Colonic mucosa (tissue), 4 donors: ENCODE measurements at regions not wholly inside any gene's neighbourhood (a gene's known extent, or its start where the extent isn't known, plus 50 kb on each side); places are given as distances from the start of the nearest gene placed in this dataset.

ENCODE experiments used
- DNase-seq: peaks from one replicate; pipeline ENCODE4 v3.0.0-alpha.2; 2020
- H3K27ac ChIP-seq: fragments of 200-600 bp; one replicate; pipeline ENCODE4 v1.8.0; 2021
- H3K27me3 ChIP-seq: fragments of 200-600 bp; one replicate; pipeline ENCODE4 v1.8.0; 2021
- H3K36me3 ChIP-seq: fragments of 200-600 bp; one replicate; pipeline ENCODE4 v1.8.0; 2021
- H3K4me1 ChIP-seq: fragments of 200-600 bp; one replicate; pipeline ENCODE4 v1.8.0; 2021; ENCODE audit warnings: mild to moderate bottlenecking
- H3K4me3 ChIP-seq: fragments of 200-600 bp; one replicate; pipeline ENCODE4 v1.8.0; 2021
- H3K9ac ChIP-seq, 2 donors: one replicate each; pipeline ENCODE4 v1.7.0; 2013; ENCODE audit warnings: control low read depth in 2 of 2, low read depth in 2 of 2, low read length in 2 of 2
- H3K9me3 ChIP-seq: fragments of 200-600 bp; one replicate; pipeline ENCODE4 v1.8.0; 2021
- intact Hi-C: fragments of 100-400 bp; cut with DNase I; formaldehyde crosslinking; loops from one replicate; pipeline ENCODE4 v1.14.1; 2022
- TF ChIP-seq, protein P1 (sequence below): fragments of 200-600 bp; IDR thresholded peaks from one replicate; pipeline ENCODE4 v1.8.0; 2022; ENCODE audit warnings: antibody characterized with exemption, mild to moderate bottlenecking
- donor health status: healthy.
- donor health status: DM: no; HTN: no; CAD: no.
- donor health status: DM: no; HTN: no; CAD: no.

DNA sequence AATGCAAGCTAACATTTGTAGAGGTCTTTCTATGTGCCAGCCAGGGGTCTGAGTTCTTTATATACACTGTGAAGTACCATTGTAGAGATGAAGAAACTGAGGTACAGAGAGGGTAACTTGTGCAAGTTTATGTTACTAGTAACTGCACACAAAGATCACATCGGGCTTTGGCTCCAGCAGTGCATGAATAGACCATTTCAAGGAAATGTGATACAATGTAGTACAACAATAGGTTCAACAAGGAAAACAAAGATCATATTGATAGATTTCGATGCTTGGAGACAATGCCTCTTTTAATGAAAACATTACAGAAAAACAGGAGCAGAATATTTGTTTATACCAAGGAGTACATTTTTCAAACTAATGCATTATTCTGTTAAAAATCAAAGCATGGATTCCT is 115.3 kb downstream of the POLR2M start:
- no peaks in the 10 kb centered on the region for H3K36me3 ChIP-seq
- TF ChIP-seq, protein P1, sequence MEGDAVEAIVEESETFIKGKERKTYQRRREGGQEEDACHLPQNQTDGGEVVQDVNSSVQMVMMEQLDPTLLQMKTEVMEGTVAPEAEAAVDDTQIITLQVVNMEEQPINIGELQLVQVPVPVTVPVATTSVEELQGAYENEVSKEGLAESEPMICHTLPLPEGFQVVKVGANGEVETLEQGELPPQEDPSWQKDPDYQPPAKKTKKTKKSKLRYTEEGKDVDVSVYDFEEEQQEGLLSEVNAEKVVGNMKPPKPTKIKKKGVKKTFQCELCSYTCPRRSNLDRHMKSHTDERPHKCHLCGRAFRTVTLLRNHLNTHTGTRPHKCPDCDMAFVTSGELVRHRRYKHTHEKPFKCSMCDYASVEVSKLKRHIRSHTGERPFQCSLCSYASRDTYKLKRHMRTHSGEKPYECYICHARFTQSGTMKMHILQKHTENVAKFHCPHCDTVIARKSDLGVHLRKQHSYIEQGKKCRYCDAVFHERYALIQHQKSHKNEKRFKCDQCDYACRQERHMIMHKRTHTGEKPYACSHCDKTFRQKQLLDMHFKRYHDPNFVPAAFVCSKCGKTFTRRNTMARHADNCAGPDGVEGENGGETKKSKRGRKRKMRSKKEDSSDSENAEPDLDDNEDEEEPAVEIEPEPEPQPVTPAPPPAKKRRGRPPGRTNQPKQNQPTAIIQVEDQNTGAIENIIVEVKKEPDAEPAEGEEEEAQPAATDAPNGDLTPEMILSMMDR: no peak
- no peak overlapping the region for H3K4me3 ChIP-seq
- H3K27me3 ChIP-seq: no peaks in the 10 kb centered on the region
- no peak for DNase-seq
- intact Hi-C loops: no loop called here
- no peaks in the 10 kb centered on the region for H3K4me1 ChIP-seq
- H3K27ac ChIP-seq: no peak overlapping the region
- H3K9ac ChIP-seq: no peak overlapping the region
- H3K9me3 ChIP-seq: no peaks in the 10 kb centered on the region

DNA sequence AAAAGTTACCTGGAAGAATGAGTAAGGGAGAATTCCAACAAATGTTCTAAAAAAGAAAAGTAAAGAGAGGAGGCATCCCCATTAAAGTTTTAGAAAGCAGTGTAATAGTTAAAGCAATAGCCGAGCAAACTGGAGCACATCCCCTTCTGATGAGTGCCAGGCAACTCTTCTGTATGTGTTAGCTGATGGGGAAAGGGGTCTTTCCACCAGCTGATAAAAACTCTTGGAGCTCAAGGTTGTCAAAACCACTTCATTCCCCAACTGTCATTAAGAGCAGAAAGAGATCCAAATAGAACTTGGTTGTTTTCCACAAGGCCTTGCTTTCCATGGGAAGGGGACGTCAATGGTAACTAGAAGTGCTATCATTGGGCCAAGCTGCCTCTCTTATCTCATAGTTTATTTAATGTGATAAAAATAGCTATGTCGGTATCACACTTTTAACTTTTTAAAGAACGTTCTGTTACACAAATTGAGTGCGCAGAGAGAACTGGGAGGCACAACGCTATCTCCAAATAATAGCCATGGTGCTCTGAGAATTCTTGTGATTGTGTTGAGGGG is 116.9 kb downstream of the POLR2M start:
- Histone ChIP-seq H3K9me3 (no peaks in the 10 kb centered on the region), H3K36me3 (no peaks in the 10 kb centered on the region), H3K4me3 (no peak overlapping the region), H3K9ac (no peak overlapping the region), H3K27ac (no peak overlapping the region), H3K4me1 (no peaks in the 10 kb centered on the region), H3K27me3 (no peaks in the 10 kb centered on the region)
- TF ChIP-seq, protein P1: no peak
- intact Hi-C loops: no loop called here
- no peak for DNase-seq

DNA sequence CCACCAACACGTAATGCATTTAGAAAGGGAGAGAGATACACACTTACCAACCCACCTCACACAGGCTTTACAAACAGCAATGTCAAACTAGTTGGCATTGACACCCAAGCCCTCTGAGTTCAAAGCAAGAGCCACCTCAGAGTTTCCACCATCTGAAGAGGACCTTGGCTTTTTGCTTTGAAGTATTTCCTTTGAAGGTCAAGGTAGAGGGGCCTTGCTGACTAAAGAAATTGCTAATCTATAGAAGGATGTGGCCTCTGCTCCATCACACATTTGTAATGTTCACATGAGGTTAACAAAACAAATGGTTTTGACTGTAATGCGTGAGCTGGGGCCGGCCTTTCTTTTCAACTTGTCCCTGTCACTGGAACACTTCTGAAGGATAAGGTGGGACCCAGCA is 117.7 kb downstream of the POLR2M start:
- TF ChIP-seq, protein P1: no peak
- intact Hi-C loops: no loop called here
- Histone ChIP-seq H3K4me3 (no peak overlapping the region), H3K9ac (no peak overlapping the region), H3K27ac (no peak overlapping the region), H3K27me3 (no peaks in the 10 kb centered on the region), H3K4me1 (no peaks in the 10 kb centered on the region), H3K36me3 (no peaks in the 10 kb centered on the region), H3K9me3 (no peaks in the 10 kb centered on the region)
- no peak for DNase-seq

DNA sequence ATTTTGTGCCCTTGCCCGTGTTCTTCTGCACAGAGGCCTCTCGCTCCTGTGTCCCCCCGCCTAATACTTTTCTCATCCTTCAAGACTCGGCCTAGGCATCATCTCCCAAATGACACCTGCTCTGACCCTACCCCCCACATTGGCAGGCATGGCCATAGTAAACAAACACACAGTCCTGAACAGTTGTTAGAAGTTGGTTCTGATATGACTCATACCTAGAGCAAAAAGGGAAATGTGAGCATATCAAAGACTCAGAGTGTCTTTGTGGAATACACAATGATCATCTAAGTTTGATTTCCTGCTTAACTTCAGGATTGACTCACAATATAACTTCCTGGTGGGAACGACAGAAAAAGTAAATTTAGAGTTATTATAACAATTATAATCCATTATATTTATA is 120.5 kb downstream of the POLR2M start:
- Histone ChIP-seq H3K4me1 (no peaks in the 10 kb centered on the region), H3K9ac (no peak overlapping the region), H3K27me3 (no peaks in the 10 kb centered on the region), H3K36me3 (no peaks in the 10 kb centered on the region), H3K27ac (no peak overlapping the region), H3K9me3 (no peaks in the 10 kb centered on the region), H3K4me3 (no peak overlapping the region)
- TF ChIP-seq, protein P1: no peak
- no peak for DNase-seq
- intact Hi-C loops: no loop called here

DNA sequence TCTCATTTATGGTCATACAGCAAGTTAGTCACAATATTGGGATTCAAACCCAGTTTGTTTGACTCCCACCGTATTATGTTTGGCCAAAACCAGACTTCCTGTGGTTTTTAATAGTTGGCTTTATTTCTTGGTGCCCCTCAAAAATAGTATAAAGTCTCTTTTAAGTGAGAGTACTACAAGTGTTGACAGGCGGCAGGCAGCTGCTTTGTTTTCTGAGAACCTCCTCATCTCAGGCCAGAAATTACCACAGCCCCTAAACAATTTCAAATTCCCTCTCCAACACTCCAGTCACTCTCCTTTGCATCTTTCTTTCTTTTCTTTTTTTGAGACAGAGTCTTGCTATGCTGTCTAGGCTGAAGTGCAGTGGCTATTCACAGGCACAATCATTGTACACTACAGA is 121.5 kb downstream of the POLR2M start:
- TF ChIP-seq, protein P1: no peak
- H3K9me3 ChIP-seq: no peaks in the 10 kb centered on the region
- no peaks in the 10 kb centered on the region for H3K27me3 ChIP-seq
- H3K4me3 ChIP-seq: no peak overlapping the region
- DNase-seq: no peak
- no peak overlapping the region for H3K27ac ChIP-seq
- no peaks in the 10 kb centered on the region for H3K36me3 ChIP-seq
- no peak overlapping the region for H3K9ac ChIP-seq
- no peaks in the 10 kb centered on the region for H3K4me1 ChIP-seq
- intact Hi-C loops: no loop called here

DNA sequence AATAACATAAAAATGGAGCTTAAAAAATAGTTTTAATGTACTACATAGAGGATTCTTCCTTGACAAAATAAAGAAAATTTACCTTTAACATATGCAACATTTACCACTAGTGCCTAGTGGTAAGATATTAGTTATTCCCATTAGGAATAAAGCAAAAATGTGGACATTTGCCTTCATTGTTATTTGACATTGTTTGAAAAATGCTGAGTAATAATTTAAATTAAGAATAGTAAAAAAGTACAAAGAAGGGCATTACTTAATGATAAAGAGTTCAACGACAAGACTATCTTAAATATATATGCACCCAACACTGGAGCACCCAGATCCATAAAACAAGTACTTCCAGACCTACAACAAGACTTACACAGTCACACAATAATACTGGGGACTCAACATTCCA is 125.7 kb downstream of the POLR2M start:
- H3K9me3 ChIP-seq: no peaks in the 10 kb centered on the region
- DNase-seq: no peak
- intact Hi-C loops: no loop called here
- TF ChIP-seq, protein P1: no peak
- no peak overlapping the region for H3K27ac ChIP-seq
- H3K9ac ChIP-seq: no peak overlapping the region
- no peaks in the 10 kb centered on the region for H3K4me1 ChIP-seq
- no peak overlapping the region for H3K4me3 ChIP-seq
- no peaks in the 10 kb centered on the region for H3K27me3 ChIP-seq
- H3K36me3 ChIP-seq: no peaks in the 10 kb centered on the region
